ENCODE measurements at regions not wholly inside any gene's neighbourhood (a gene's known extent, or its start where the extent isn't known, plus 50 kb on each side); places are given as distances from the start of the nearest gene placed in this dataset.

DNA sequence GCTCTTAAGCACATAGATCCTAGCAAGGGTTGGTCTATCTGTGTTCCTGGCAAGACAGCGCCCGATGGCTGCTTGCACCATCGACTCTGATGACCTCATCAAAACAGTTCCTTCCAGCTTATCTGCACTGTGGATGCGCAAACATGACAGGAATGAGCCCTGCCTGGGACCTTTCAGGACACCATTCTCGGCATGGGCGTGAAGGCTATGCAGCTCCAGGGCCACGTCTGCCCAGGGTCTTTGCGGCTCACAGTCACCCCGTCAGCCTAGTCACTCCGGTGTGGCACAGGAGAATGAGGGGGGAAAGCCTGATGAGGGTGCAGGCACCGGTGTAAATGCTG, 147.8 kb upstream of the TWIST2 start:
- Mint-ChIP-seq H3K27me3 (peaks cover 0 to 2% (median 0%) of the 10 kb centered on the region in 5 donors), H3K36me3 (no peaks in the 10 kb centered on the region), H3K27ac (no peak overlapping the region), H3K4me1 (no peaks in the 10 kb centered on the region), H3K9me3 (no peaks in the 10 kb centered on the region), H3K4me3 (no peak overlapping the region)
- ATAC-seq (no peak), DNase-seq (no peak)
- no peaks in the 10 kb centered on the region for H3K4me1 ChIP-seq (ENCODE audit: control insufficient read depth in 2 of 2, insufficient read depth in 2 of 2, low read length in 2 of 2)
- intact Hi-C loops (cut with micrococcal nuclease), result no loop called here
- H3K27me3 ChIP-seq (ENCODE audit: control insufficient read depth in 2 of 2, insufficient read depth in 2 of 2, low read length in 2 of 2), result no peaks in the 10 kb centered on the region
- ChIA-PET CTCF (no interaction called here), POLR2A (no interaction called here)
- H3K27ac ChIP-seq (ENCODE audit: low read depth, low read length), result no peak overlapping the region
- no peaks in the 10 kb centered on the region for H3K9me3 ChIP-seq (ENCODE audit: control insufficient read depth in 2 of 3, low read length in 3 of 3)
- no peaks in the 10 kb centered on the region for H3K36me3 ChIP-seq (ENCODE audit: control insufficient read depth in 2 of 3, insufficient read depth in 3 of 3, low read length in 3 of 3)
- H3K4me3 ChIP-seq (ENCODE audit: low read length), result no peak overlapping the region

DNA sequence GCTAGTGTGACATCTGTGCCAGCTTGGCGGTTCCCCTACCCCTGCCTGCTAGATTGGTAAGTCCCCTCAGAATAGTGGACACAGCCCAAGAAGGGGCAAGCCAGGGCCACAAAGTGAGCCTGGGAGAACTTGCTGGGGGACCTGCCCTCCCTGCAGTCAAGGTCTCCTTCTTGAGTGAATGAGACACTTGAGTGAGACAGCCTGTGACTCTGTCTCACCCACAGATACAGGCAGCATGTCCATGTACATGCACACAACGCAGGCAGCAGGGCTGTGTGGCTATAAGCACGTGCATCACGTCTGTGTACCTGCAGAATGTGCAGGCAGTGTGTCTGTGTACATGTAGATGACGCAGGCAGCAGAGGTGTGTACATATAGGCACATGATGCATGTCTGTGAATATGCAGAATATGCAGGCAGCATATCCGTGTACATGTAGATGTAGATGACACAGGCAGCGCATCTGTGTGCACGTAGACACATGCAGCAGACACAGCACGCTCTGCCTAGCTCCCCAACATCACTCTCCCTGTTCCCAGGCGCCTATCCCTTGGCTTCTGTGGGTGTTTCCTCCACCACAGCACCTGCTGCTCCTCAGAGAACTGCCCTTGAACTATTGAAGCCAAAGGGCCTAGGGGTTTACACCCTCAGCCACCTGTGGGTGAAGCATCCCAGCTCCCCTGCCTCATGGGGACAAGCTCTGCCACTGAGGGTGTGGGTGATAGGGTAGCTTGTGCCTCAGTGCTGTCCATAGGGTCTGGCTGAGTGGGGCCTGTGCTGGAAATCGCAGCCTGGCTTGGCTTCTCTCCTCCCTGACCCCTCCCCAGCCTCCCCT, 147.2 kb upstream of the TWIST2 start:
- Histone ChIP-seq H3K27ac (ENCODE audit: low read depth, low read length) (no peak overlapping the region), H3K4me1 (ENCODE audit: control insufficient read depth in 2 of 2, insufficient read depth in 2 of 2, low read length in 2 of 2) (no peaks in the 10 kb centered on the region), H3K9me3 (ENCODE audit: control insufficient read depth in 2 of 3, low read length in 3 of 3) (no peaks in the 10 kb centered on the region), H3K27me3 (ENCODE audit: control insufficient read depth in 2 of 2, insufficient read depth in 2 of 2, low read length in 2 of 2) (no peaks in the 10 kb centered on the region), H3K4me3 (ENCODE audit: low read length) (no peak overlapping the region), H3K36me3 (ENCODE audit: control insufficient read depth in 2 of 3, insufficient read depth in 3 of 3, low read length in 3 of 3) (no peaks in the 10 kb centered on the region)
- Mint-ChIP-seq H3K4me3 (no peak overlapping the region), H3K27me3 (no peaks in the 10 kb centered on the region), H3K36me3 (no peaks in the 10 kb centered on the region), H3K9me3 (no peaks in the 10 kb centered on the region), H3K27ac (no peak overlapping the region), H3K4me1 (no peaks in the 10 kb centered on the region)
- POLR2A ChIA-PET, result no interaction called here
- DNase-seq, result no peak
- CTCF ChIA-PET, result no interaction called here
- intact Hi-C loops (cut with micrococcal nuclease), result no loop called here
- no peak for ATAC-seq

GRCh38 chr2:238701341-238702206, 146.3 kb upstream of the TWIST2 start:
- Histone ChIP-seq H3K36me3 (ENCODE audit: control insufficient read depth in 2 of 3, insufficient read depth in 3 of 3, low read length in 3 of 3) (no peaks in the 10 kb centered on the region), H3K9me3 (ENCODE audit: control insufficient read depth in 2 of 3, low read length in 3 of 3) (no peaks in the 10 kb centered on the region), H3K4me3 (ENCODE audit: low read length) (no peak overlapping the region), H3K4me1 (ENCODE audit: control insufficient read depth in 2 of 2, insufficient read depth in 2 of 2, low read length in 2 of 2) (no peaks in the 10 kb centered on the region), H3K27me3 (ENCODE audit: control insufficient read depth in 2 of 2, insufficient read depth in 2 of 2, low read length in 2 of 2) (no peaks in the 10 kb centered on the region), H3K27ac (ENCODE audit: low read depth, low read length) (no peak overlapping the region)
- intact Hi-C loops (cut with micrococcal nuclease), result no loop called here
- H3K27ac Mint-ChIP-seq, result no peak overlapping the region
- H3K4me1 Mint-ChIP-seq, result no peaks in the 10 kb centered on the region
- no peaks in the 10 kb centered on the region for H3K9me3 Mint-ChIP-seq
- CTCF ChIA-PET, result no interaction called here
- POLR2A ChIA-PET, result no interaction called here
- H3K27me3 Mint-ChIP-seq, result no peaks in the 10 kb centered on the region
- no peak for DNase-seq
- ATAC-seq, result no peak
- no peak overlapping the region for H3K4me3 Mint-ChIP-seq
- no peaks in the 10 kb centered on the region for H3K36me3 Mint-ChIP-seq

DNA sequence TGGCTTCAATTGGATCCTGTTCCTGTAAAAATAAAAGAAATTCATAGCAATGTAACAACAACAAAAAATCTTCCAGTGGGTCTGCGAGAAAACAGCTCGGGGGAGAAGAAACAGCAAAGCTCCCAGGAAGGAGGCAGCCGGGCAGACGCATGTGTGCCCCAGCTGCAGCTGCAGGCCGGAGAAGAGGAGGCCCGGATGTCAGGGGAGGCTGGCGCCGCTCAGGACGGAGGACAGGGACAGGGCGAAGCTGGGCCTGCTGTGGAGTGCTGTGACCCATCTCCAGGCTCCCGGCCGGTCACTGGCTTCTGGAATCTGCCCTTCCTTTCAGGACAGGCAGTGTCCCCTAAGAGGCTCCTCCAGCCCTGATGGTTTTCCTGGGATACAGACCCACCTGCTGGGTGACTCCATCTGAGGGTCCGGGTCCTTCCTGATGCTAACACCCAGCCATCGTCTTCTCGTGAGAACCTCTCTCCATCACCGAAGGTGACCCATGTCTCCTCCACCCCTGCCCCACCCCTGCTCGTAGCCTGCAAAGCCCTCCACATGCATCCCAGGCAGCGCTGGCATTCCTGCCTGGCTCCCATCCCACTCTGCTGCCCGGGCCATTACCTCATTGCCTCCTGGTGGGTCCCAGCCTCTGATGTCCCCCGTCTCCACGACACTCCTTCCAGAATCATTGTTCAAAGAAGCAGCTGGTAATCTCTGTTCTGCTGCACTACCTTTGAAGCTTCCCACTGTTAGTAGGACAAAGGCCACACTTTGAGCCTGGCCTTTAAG, 145.4 kb upstream of the TWIST2 start:
- H3K4me1 ChIP-seq (ENCODE audit: control insufficient read depth in 2 of 2, insufficient read depth in 2 of 2, low read length in 2 of 2), result no peaks in the 10 kb centered on the region
- H3K36me3 ChIP-seq (ENCODE audit: control insufficient read depth in 2 of 3, insufficient read depth in 3 of 3, low read length in 3 of 3), result no peaks in the 10 kb centered on the region
- H3K27me3 ChIP-seq (ENCODE audit: control insufficient read depth in 2 of 2, insufficient read depth in 2 of 2, low read length in 2 of 2), result no peaks in the 10 kb centered on the region
- POLR2A ChIA-PET, result no interaction called here
- no peak overlapping the region for H3K27ac ChIP-seq (ENCODE audit: low read depth, low read length)
- Mint-ChIP-seq H3K4me3 (no peak overlapping the region), H3K27ac (no peak overlapping the region), H3K27me3 (no peaks in the 10 kb centered on the region), H3K4me1 (no peaks in the 10 kb centered on the region), H3K36me3 (no peaks in the 10 kb centered on the region), H3K9me3 (no peaks in the 10 kb centered on the region)
- ATAC-seq (no peak), DNase-seq (no peak)
- CTCF ChIA-PET, result no interaction called here
- H3K9me3 ChIP-seq (ENCODE audit: control insufficient read depth in 2 of 3, low read length in 3 of 3), result no peaks in the 10 kb centered on the region
- intact Hi-C loops (cut with micrococcal nuclease), result no loop called here
- no peak overlapping the region for H3K4me3 ChIP-seq (ENCODE audit: low read length)

GRCh38 chr2:238703053-238703415, 144.9 kb upstream of the TWIST2 start:
- ATAC-seq, result no peak
- DNase-seq, result no peak

DNA sequence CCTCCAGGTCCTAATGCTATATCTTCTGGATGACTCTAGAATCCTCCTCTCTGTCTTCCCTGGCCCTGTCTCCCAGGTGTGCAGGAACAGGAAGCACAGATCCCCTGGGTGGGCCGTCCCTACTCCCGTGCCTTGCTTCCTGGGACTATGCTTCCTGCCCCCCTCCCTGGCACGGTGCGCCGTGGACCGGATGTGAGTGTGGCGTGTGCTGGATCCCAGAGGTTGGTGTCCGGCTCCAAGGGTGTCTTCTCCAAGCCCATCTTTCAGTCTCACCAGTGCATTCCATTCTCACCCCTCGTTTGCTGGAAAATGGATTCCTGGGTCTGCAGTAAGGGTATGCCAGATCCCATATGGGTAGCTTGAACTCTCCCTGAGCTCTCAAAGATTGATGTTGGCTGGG, 144.4 kb upstream of the TWIST2 start:
- ChIA-PET CTCF (no interaction called here), POLR2A (no interaction called here)
- Histone ChIP-seq H3K36me3 (ENCODE audit: control insufficient read depth in 2 of 3, insufficient read depth in 3 of 3, low read length in 3 of 3) (no peaks in the 10 kb centered on the region), H3K27me3 (ENCODE audit: control insufficient read depth in 2 of 2, insufficient read depth in 2 of 2, low read length in 2 of 2) (no peaks in the 10 kb centered on the region), H3K4me3 (ENCODE audit: low read length) (no peak overlapping the region), H3K4me1 (ENCODE audit: control insufficient read depth in 2 of 2, insufficient read depth in 2 of 2, low read length in 2 of 2) (no peaks in the 10 kb centered on the region), H3K27ac (ENCODE audit: low read depth, low read length) (no peak overlapping the region), H3K9me3 (ENCODE audit: control insufficient read depth in 2 of 3, low read length in 3 of 3) (no peaks in the 10 kb centered on the region)
- intact Hi-C loops (cut with micrococcal nuclease), result no loop called here
- peak overlapping the region in 1 of 9 donors; percentile 10 for H3K27ac Mint-ChIP-seq
- ATAC-seq (no peak), DNase-seq (no peak)
- no peak overlapping the region for H3K4me3 Mint-ChIP-seq
- no peaks in the 10 kb centered on the region for H3K36me3 Mint-ChIP-seq
- H3K4me1 Mint-ChIP-seq, result no peaks in the 10 kb centered on the region
- H3K9me3 Mint-ChIP-seq, result no peaks in the 10 kb centered on the region
- peaks cover 0 to 2% (median under 1%) of the 10 kb centered on the region in 5 donors for H3K27me3 Mint-ChIP-seq

More at GRCh38 chr2:238703053-238703415, 144.9 kb upstream of the TWIST2 start:
- H3K4me3 ChIP-seq (ENCODE audit: low read length), result no peak overlapping the region
- ChIA-PET POLR2A (no interaction called here), CTCF (no interaction called here)
- no peak overlapping the region for H3K4me3 Mint-ChIP-seq
- H3K9me3 ChIP-seq (ENCODE audit: control insufficient read depth in 2 of 3, low read length in 3 of 3), result no peaks in the 10 kb centered on the region
- H3K36me3 Mint-ChIP-seq, result no peaks in the 10 kb centered on the region
- intact Hi-C loops (cut with micrococcal nuclease), result no loop called here
- H3K27me3 Mint-ChIP-seq, result no peaks in the 10 kb centered on the region
- no peaks in the 10 kb centered on the region for H3K4me1 Mint-ChIP-seq
- H3K27ac Mint-ChIP-seq, result no peak overlapping the region
- no peaks in the 10 kb centered on the region for H3K9me3 Mint-ChIP-seq
- H3K4me1 ChIP-seq (ENCODE audit: control insufficient read depth in 2 of 2, insufficient read depth in 2 of 2, low read length in 2 of 2), result no peaks in the 10 kb centered on the region
- no peak overlapping the region for H3K27ac ChIP-seq (ENCODE audit: low read depth, low read length)
- no peaks in the 10 kb centered on the region for H3K27me3 ChIP-seq (ENCODE audit: control insufficient read depth in 2 of 2, insufficient read depth in 2 of 2, low read length in 2 of 2)
- no peaks in the 10 kb centered on the region for H3K36me3 ChIP-seq (ENCODE audit: control insufficient read depth in 2 of 3, insufficient read depth in 3 of 3, low read length in 3 of 3)
